A673 (cell line): ENCODE measurements at regions not wholly inside any gene's neighbourhood (a gene's known extent, or its start where the extent isn't known, plus 50 kb on each side); places are given as distances from the start of the nearest gene placed in this dataset.

ENCODE experiments used
- BruUV-seq: library from RNA; stranded (reverse); fragments of 400-500 nt; replicated peaks from 2 replicates; lab custom pipeline; 2021; lab: Mats Ljungman, UMichigan
- CTCF ChIA-PET: fragments of 300-600 bp; sonication (Branson Sonifier 250); formaldehyde crosslinking; loops from one replicate; lab custom pipeline; 2022; ENCODE audit warnings: antibody characterized with exemption; lab: Charles Lee
- POLR2A ChIA-PET: fragments of 300-600 bp; sonication (Branson Sonifier 250); formaldehyde crosslinking; loops from one replicate; lab custom pipeline; 2022; ENCODE audit warnings: antibody characterized with exemption; ENCODE audit not compliant: low non-redundant PET; lab: Charles Lee
- DNase-seq: peaks from one replicate; pipeline ENCODE4 v3.0.0-alpha.2; 2015; ENCODE audit warnings: low spot score
- H3K27ac ChIP-seq: fragments of 200-600 bp; sonication (generic); 2 replicates; pipeline ENCODE4 v1.5.1; 2016; ENCODE audit warnings: mixed run types, low read depth, mild to moderate bottlenecking, mixed read lengths, antibody characterized with exemption, low read length; ENCODE audit not compliant: poor library complexity, severe bottlenecking
- H3K27me3 ChIP-seq: fragments of 200-600 bp; sonication (generic); replicated peaks from 2 replicates; pipeline ENCODE4 v1.6.1; 2017; ENCODE audit warnings: mixed run types, low read depth, mild to moderate bottlenecking, mixed read lengths, antibody characterized with exemption, low read length; ENCODE audit not compliant: insufficient read depth, poor library complexity
- H3K36me3 ChIP-seq: fragments of 200-600 bp; sonication (generic); 2 replicates; pipeline ENCODE4 v1.6.1; 2016; ENCODE audit warnings: mixed run types, mild to moderate bottlenecking, mixed read lengths, antibody characterized with exemption, low read length; ENCODE audit not compliant: insufficient read depth, poor library complexity, severe bottlenecking
- H3K4me1 ChIP-seq: fragments of 200-600 bp; sonication (generic); 2 replicates; pipeline ENCODE4 v1.6.1; 2017; ENCODE audit warnings: mixed run types, mild to moderate bottlenecking, mixed read lengths, antibody characterized with exemption, low read length; ENCODE audit not compliant: insufficient read depth, poor library complexity, severe bottlenecking
- H3K4me3 ChIP-seq: fragments of 200-600 bp; sonication (generic); 2 replicates; pipeline ENCODE4 v1.5.1; 2016; ENCODE audit warnings: low read depth, mixed run types, mild to moderate bottlenecking, mixed read lengths, low read length; ENCODE audit not compliant: poor library complexity, severe bottlenecking
- H3K9me3 ChIP-seq: fragments of 200-600 bp; sonication (generic); 2 replicates; pipeline ENCODE4 v1.6.1; 2016; ENCODE audit warnings: mixed run types, low read depth, mild to moderate bottlenecking, mixed read lengths, antibody characterized with exemption, low read length; ENCODE audit not compliant: poor library complexity, severe bottlenecking
- CTCF ChIP-seq: fragments of 300-800, 200-600 bp; sonication (generic); conservative IDR thresholded peaks from 2 replicates; pipeline ENCODE4 v1.5.1; 2017; ENCODE audit warnings: low read depth, mild to moderate bottlenecking, antibody characterized with exemption, low read length, moderate library complexity, mixed read lengths
- EZH2 ChIP-seq: fragments of 200-600 bp; sonication (generic); IDR thresholded peaks from 2 replicates; pipeline ENCODE4 v1.6.1; 2017; ENCODE audit warnings: borderline replicate concordance, low read depth, mild to moderate bottlenecking, mixed read lengths, antibody characterized with exemption, low read length; ENCODE audit not compliant: poor library complexity, severe bottlenecking
- intact Hi-C: fragments of 100-400 bp; cut with micrococcal nuclease; formaldehyde crosslinking; loops from one replicate; pipeline ENCODE4 v1.10.0; 2022; ENCODE audit not compliant: unreplicated experiment

DNA sequence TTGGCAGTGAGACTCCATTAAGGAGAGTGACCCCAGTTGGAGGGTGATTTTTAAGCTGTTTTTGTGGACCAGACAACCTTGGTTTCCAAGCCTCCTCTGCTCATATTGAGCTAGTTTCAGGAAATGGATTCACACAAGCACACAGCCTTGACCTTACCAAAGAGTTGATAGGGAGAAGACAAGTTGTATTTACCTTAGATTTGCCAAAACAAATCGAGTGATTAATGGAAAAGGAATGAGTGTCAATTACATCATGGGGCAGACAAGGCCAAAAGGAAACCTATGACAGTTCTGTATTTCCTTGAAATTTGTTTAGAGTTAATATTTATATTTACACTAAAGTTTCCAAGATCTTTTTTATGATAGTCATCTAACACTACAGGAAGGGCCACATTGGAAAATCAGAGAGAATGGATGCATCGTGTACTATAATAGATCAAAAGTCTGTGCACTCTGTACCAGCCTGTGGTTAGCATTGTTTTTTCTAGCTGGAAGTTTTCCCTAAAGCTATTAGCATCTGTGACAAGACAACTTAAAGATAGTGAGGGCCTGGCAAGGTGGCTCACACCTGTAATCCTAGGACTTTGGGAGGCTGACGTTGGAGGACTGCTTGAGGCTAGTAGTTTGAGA is 86.0 kb upstream of the FER start:
- Histone ChIP-seq H3K4me1 (no peaks in the 10 kb centered on the region), H3K27ac (no peak overlapping the region), H3K36me3 (no peaks in the 10 kb centered on the region), H3K4me3 (no peak overlapping the region), H3K9me3 (no peaks in the 10 kb centered on the region), H3K27me3 (no peaks in the 10 kb centered on the region)
- ChIA-PET CTCF (no interaction called here), POLR2A (no interaction called here)
- TF ChIP-seq CTCF, result no peak
- TF ChIP-seq EZH2, result no peak
- DNase-seq, result no peak
- no TSS peak for BruUV-seq
- intact Hi-C loops, result no loop called here

GRCh38 chr5:108661024-108661423 is 86.7 kb upstream of the FER start:
- CTCF ChIA-PET, result no interaction called here
- POLR2A ChIA-PET, result no interaction called here
- H3K4me1 ChIP-seq, result no peaks in the 10 kb centered on the region

DNA sequence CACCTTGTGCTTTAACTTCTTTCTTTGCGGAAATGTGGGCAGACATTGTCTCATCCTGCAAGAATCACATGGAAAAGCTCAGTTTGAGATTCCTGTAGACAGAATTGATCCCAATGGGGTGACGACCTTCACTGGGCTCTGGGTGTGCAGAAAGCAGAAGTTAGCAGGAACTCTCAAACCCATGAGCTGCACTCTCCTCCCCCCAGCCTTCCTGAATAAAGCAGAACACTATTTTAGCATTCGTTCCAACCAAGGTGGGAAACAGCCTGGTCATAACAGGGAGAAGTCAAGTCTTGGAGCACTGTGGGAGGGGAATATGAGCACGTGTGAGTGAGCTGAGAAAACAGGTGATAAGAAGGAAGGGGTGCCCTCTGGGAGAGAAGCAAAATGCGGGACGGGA is 87.4 kb upstream of the FER start:
- no peak for DNase-seq
- H3K27me3 ChIP-seq, result no peaks in the 10 kb centered on the region
- H3K9me3 ChIP-seq, result no peaks in the 10 kb centered on the region
- BruUV-seq, result no TSS peak
- no peak overlapping the region for H3K4me3 ChIP-seq
- H3K4me1 ChIP-seq, result no peaks in the 10 kb centered on the region
- no peaks in the 10 kb centered on the region for H3K36me3 ChIP-seq
- no peak overlapping the region for H3K27ac ChIP-seq
- ChIA-PET POLR2A (no interaction called here), CTCF (no interaction called here)
- intact Hi-C loops, result no loop called here
- TF ChIP-seq CTCF, result no peak
- TF ChIP-seq EZH2, result no peak

More at GRCh38 chr5:108661024-108661423, 86.7 kb upstream of the FER start:
- no TSS peak for BruUV-seq
- no peaks in the 10 kb centered on the region for H3K36me3 ChIP-seq
- DNase-seq, result no peak
- no peak overlapping the region for H3K27ac ChIP-seq
- H3K4me3 ChIP-seq, result no peak overlapping the region
- intact Hi-C loops, result no loop called here
- no peaks in the 10 kb centered on the region for H3K9me3 ChIP-seq
- TF ChIP-seq EZH2 (no peak), CTCF (no peak)
- no peaks in the 10 kb centered on the region for H3K27me3 ChIP-seq
